ENCODE measurements at regions not wholly inside any gene's neighbourhood (a gene's known extent, or its start where the extent isn't known, plus 50 kb on each side); places are given as distances from the start of the nearest gene placed in this dataset.
"Not testable (repeated sequence)": the region's sequence is repeated elsewhere in the genome, so short reads cannot be mapped to it uniquely, and the experiment has no call there.

GRCh38 chrX:138995458-138995857 is 283.9 kb upstream of the FGF13 start:
- no peaks in the 10 kb centered on the region for H3K4me1 Mint-ChIP-seq
- Histone ChIP-seq H3K27me3 (ENCODE audit: control insufficient read depth, insufficient read depth, low read length) (no peaks in the 10 kb centered on the region), H3K27ac (ENCODE audit: insufficient read depth, low read length, poor library complexity, severe bottlenecking) (no peak overlapping the region), H3K4me3 (ENCODE audit: low read depth, low read length) (no peak overlapping the region), H3K9me3 (ENCODE audit: control insufficient read depth in 2 of 2, low read length in 2 of 2) (no peaks in the 10 kb centered on the region), H3K4me1 (ENCODE audit: control insufficient read depth, insufficient read depth, low read length, poor library complexity, severe bottlenecking) (no peaks in the 10 kb centered on the region), H3K36me3 (ENCODE audit: control insufficient read depth, insufficient read depth, low read length) (no peaks in the 10 kb centered on the region)
- no peak overlapping the region for H3K27ac Mint-ChIP-seq
- no peak overlapping the region for H3K4me3 Mint-ChIP-seq
- H3K9me3 Mint-ChIP-seq = peaks cover 0 to 4% (median 0%) of the 10 kb centered on the region in 7 donors
- no peaks in the 10 kb centered on the region for H3K36me3 Mint-ChIP-seq
- no peak for DNase-seq
- H3K27me3 Mint-ChIP-seq = no peaks in the 10 kb centered on the region
- no peak for ATAC-seq (ENCODE audit: low read depth in 2 of 2)

DNA sequence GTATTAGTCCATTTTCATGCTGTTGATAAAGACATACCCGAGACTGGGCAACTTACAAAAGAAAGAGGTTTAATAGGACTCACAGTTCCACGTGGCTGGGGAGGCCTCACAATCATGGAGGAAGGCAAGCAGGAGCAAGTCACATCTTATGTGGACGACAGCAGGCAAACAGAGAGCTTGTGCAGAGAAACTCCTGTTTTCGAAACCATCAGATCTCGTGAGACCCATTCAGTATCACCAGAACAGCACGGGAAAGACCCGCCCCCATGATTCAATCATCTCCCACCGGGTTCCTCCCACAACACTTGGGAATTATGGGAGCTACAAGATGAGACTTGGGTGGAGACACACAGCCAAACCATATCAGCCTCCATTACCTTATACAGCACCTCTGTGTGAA is 278.9 kb upstream of the FGF13 start:
- not testable (repeated sequence) for H3K27me3 ChIP-seq (ENCODE audit: control insufficient read depth, insufficient read depth, low read length); H3K27ac ChIP-seq (ENCODE audit: insufficient read depth, low read length, poor library complexity, severe bottlenecking); H3K4me1 Mint-ChIP-seq; H3K27ac Mint-ChIP-seq; DNase-seq; H3K4me3 Mint-ChIP-seq; H3K4me3 ChIP-seq (ENCODE audit: low read depth, low read length); H3K36me3 Mint-ChIP-seq; H3K9me3 ChIP-seq (ENCODE audit: control insufficient read depth in 2 of 2, low read length in 2 of 2); H3K9me3 Mint-ChIP-seq; H3K27me3 Mint-ChIP-seq; H3K36me3 ChIP-seq (ENCODE audit: control insufficient read depth, insufficient read depth, low read length); H3K4me1 ChIP-seq (ENCODE audit: control insufficient read depth, insufficient read depth, low read length, poor library complexity, severe bottlenecking); ATAC-seq (ENCODE audit: low read depth in 2 of 2)

- DNase-seq = no peak
- no peak overlapping the region for H3K27ac Mint-ChIP-seq
- no peak overlapping the region for H3K4me3 Mint-ChIP-seq
- Histone ChIP-seq H3K27ac (ENCODE audit: insufficient read depth, low read length, poor library complexity, severe bottlenecking) (no peak overlapping the region), H3K4me3 (ENCODE audit: low read depth, low read length) (no peak overlapping the region), H3K9me3 (ENCODE audit: control insufficient read depth in 2 of 2, low read length in 2 of 2) (no peaks in the 10 kb centered on the region), H3K27me3 (ENCODE audit: control insufficient read depth, insufficient read depth, low read length) (no peaks in the 10 kb centered on the region), H3K4me1 (ENCODE audit: control insufficient read depth, insufficient read depth, low read length, poor library complexity, severe bottlenecking) (no peaks in the 10 kb centered on the region), H3K36me3 (ENCODE audit: control insufficient read depth, insufficient read depth, low read length) (no peaks in the 10 kb centered on the region)
- H3K4me1 Mint-ChIP-seq = no peaks in the 10 kb centered on the region
- H3K36me3 Mint-ChIP-seq = no peaks in the 10 kb centered on the region
- H3K27me3 Mint-ChIP-seq = no peaks in the 10 kb centered on the region
- no peak for ATAC-seq (ENCODE audit: low read depth in 2 of 2)
- peaks cover 0 to 2% (median 0%) of the 10 kb centered on the region in 7 donors for H3K9me3 Mint-ChIP-seq
Measured at GRCh38 chrX:138986866-138987265, 275.3 kb upstream of the FGF13 start.

GRCh38 chrX:138986235-138986634 is 274.7 kb upstream of the FGF13 start:
- DNase-seq = no peak
- no peaks in the 10 kb centered on the region for H3K4me1 Mint-ChIP-seq
- no peaks in the 10 kb centered on the region for H3K27me3 Mint-ChIP-seq
- Histone ChIP-seq H3K9me3 (ENCODE audit: control insufficient read depth in 2 of 2, low read length in 2 of 2) (no peaks in the 10 kb centered on the region), H3K27me3 (ENCODE audit: control insufficient read depth, insufficient read depth, low read length) (no peaks in the 10 kb centered on the region), H3K27ac (ENCODE audit: insufficient read depth, low read length, poor library complexity, severe bottlenecking) (no peak overlapping the region), H3K4me1 (ENCODE audit: control insufficient read depth, insufficient read depth, low read length, poor library complexity, severe bottlenecking) (no peaks in the 10 kb centered on the region), H3K36me3 (ENCODE audit: control insufficient read depth, insufficient read depth, low read length) (no peaks in the 10 kb centered on the region), H3K4me3 (ENCODE audit: low read depth, low read length) (no peak overlapping the region)
- no peak overlapping the region for H3K4me3 Mint-ChIP-seq
- no peak overlapping the region for H3K27ac Mint-ChIP-seq
- no peaks in the 10 kb centered on the region for H3K36me3 Mint-ChIP-seq
- H3K9me3 Mint-ChIP-seq = peaks cover 0 to 5% (median 0%) of the 10 kb centered on the region in 7 donors
- ATAC-seq (ENCODE audit: low read depth in 2 of 2) = no peak

- no peaks in the 10 kb centered on the region for H3K36me3 ChIP-seq (ENCODE audit: control insufficient read depth, insufficient read depth, low read length)
- Mint-ChIP-seq H3K27ac (no peak overlapping the region), H3K4me3 (no peak overlapping the region), H3K4me1 (no peaks in the 10 kb centered on the region), H3K27me3 (no peaks in the 10 kb centered on the region), H3K9me3 (peaks cover 0 to 5% (median 2%) of the 10 kb centered on the region in 7 donors), H3K36me3 (no peaks in the 10 kb centered on the region)
- no peak for DNase-seq
- H3K27ac ChIP-seq (ENCODE audit: insufficient read depth, low read length, poor library complexity, severe bottlenecking) = no peak overlapping the region
- no peaks in the 10 kb centered on the region for H3K4me1 ChIP-seq (ENCODE audit: control insufficient read depth, insufficient read depth, low read length, poor library complexity, severe bottlenecking)
- H3K4me3 ChIP-seq (ENCODE audit: low read depth, low read length) = no peak overlapping the region
- no peaks in the 10 kb centered on the region for H3K27me3 ChIP-seq (ENCODE audit: control insufficient read depth, insufficient read depth, low read length)
- ATAC-seq (ENCODE audit: low read depth in 2 of 2) = no peak
- H3K9me3 ChIP-seq (ENCODE audit: control insufficient read depth in 2 of 2, low read length in 2 of 2) = no peaks in the 10 kb centered on the region
Measured at GRCh38 chrX:138982365-138982764, 270.8 kb upstream of the FGF13 start.

DNA sequence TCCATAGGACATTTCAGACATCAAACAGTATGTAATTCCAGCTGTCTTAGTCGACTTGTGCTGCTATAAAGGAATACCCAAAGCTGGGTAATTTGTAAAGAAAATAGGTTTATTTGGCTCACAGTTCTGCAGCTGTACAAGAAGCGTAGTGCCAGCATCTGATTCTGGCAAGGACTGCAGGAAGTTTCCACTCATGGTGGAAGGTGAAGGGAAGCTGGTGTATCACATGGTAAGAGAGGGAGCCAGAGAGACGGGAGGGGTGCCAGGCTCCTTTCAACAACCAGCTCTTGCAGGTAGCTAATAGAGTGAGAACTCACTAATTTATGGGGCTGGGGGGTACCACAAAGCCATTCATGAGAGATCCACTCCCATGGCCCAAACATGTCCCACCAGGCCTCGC is 253.0 kb upstream of the FGF13 start:
- Mint-ChIP-seq H3K4me1 (peaks cover 0 to 3% (median 0%) of the 10 kb centered on the region in 4 donors), H3K27me3 (no peaks in the 10 kb centered on the region), H3K36me3 (no peaks in the 10 kb centered on the region), H3K9me3 (peaks cover 0 to 6% (median 0%) of the 10 kb centered on the region in 7 donors), H3K4me3 (no peak overlapping the region), H3K27ac (no peak overlapping the region)
- Histone ChIP-seq H3K4me3 (ENCODE audit: low read depth, low read length) (no peak overlapping the region), H3K36me3 (ENCODE audit: control insufficient read depth, insufficient read depth, low read length) (no peaks in the 10 kb centered on the region), H3K27ac (ENCODE audit: insufficient read depth, low read length, poor library complexity, severe bottlenecking) (no peak overlapping the region), H3K27me3 (ENCODE audit: control insufficient read depth, insufficient read depth, low read length) (no peaks in the 10 kb centered on the region), H3K4me1 (ENCODE audit: control insufficient read depth, insufficient read depth, low read length, poor library complexity, severe bottlenecking) (no peaks in the 10 kb centered on the region), H3K9me3 (ENCODE audit: control insufficient read depth in 2 of 2, low read length in 2 of 2) (no peaks in the 10 kb centered on the region)
- no peak for ATAC-seq (ENCODE audit: low read depth in 2 of 2)
- DNase-seq = no peak

DNA sequence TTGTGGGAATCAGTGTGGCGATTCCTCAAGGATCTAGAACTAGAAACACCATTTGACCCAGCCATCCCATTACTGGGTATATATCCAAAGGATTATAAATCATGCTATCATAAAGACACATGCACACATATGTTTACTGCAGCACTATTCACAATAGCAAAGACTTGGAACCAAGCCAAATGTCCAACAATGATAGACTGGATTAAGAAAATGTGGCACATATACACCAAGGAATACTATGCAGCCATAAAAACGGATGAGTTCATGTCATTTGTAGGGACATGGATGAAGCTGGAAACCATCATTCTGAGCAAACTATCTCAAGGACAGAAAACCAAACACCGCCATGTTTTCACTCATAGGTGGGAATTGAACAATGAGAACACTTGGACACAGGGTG is 250.9 kb upstream of the FGF13 start:
- not testable (repeated sequence) for H3K4me1 ChIP-seq (ENCODE audit: control insufficient read depth, insufficient read depth, low read length, poor library complexity, severe bottlenecking); H3K4me3 Mint-ChIP-seq; ATAC-seq (ENCODE audit: low read depth in 2 of 2)

GRCh38 chrX:138954976-138955375 is 243.5 kb upstream of the FGF13 start:
- H3K9me3 Mint-ChIP-seq = peaks cover 0 to 5% (median 0%) of the 10 kb centered on the region in 7 donors
- Histone ChIP-seq H3K4me1 (ENCODE audit: control insufficient read depth, insufficient read depth, low read length, poor library complexity, severe bottlenecking) (no peaks in the 10 kb centered on the region), H3K36me3 (ENCODE audit: control insufficient read depth, insufficient read depth, low read length) (no peaks in the 10 kb centered on the region), H3K4me3 (ENCODE audit: low read depth, low read length) (no peak overlapping the region), H3K27me3 (ENCODE audit: control insufficient read depth, insufficient read depth, low read length) (no peaks in the 10 kb centered on the region), H3K9me3 (ENCODE audit: control insufficient read depth in 2 of 2, low read length in 2 of 2) (no peaks in the 10 kb centered on the region), H3K27ac (ENCODE audit: insufficient read depth, low read length, poor library complexity, severe bottlenecking) (no peak overlapping the region)
- H3K4me1 Mint-ChIP-seq = no peaks in the 10 kb centered on the region
- no peak overlapping the region for H3K4me3 Mint-ChIP-seq
- H3K27me3 Mint-ChIP-seq = no peaks in the 10 kb centered on the region
- DNase-seq (no peak), ATAC-seq (ENCODE audit: low read depth in 2 of 2) (no peak)
- no peak overlapping the region for H3K27ac Mint-ChIP-seq
- no peaks in the 10 kb centered on the region for H3K36me3 Mint-ChIP-seq

More for the DNA sequence above, 250.9 kb upstream of the FGF13 start:
- not testable (repeated sequence) for H3K9me3 ChIP-seq (ENCODE audit: control insufficient read depth in 2 of 2, low read length in 2 of 2); H3K27ac Mint-ChIP-seq; H3K4me3 ChIP-seq (ENCODE audit: low read depth, low read length); H3K36me3 ChIP-seq (ENCODE audit: control insufficient read depth, insufficient read depth, low read length); H3K27me3 ChIP-seq (ENCODE audit: control insufficient read depth, insufficient read depth, low read length); H3K27ac ChIP-seq (ENCODE audit: insufficient read depth, low read length, poor library complexity, severe bottlenecking); DNase-seq; H3K36me3 Mint-ChIP-seq; H3K27me3 Mint-ChIP-seq; H3K9me3 Mint-ChIP-seq; H3K4me1 Mint-ChIP-seq

Measured in CD4-positive, CD25-positive, alpha-beta regulatory T cell (primary cell).